ENCODE measurements at regions not wholly inside any gene's neighbourhood (a gene's known extent, or its start where the extent isn't known, plus 50 kb on each side); places are given as distances from the start of the nearest gene placed in this dataset.

DNA sequence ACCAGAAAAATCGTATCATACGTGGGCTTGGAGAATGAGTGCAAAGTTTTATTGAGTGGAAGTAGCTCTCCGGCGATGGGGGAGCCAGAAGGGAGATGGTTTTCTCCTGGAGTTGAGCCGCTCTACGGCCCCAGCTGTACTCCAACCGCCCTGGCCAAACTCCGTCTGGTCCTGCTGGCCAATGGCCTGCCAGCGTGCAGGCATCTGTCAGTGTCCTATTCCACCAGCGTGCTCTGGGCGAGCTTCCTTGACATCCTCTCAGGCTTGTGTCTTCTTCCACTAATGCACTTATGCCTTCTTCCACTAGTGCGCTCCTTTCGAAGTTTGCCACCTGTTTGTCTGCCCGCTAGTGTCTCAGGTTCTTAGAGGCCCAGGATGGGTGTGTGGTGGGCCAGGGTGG, 345.5 kb upstream of the CDH19 start:
- no peak for TF ChIP-seq CTCF (conservative IDR thresholded peaks at IDR 0.05)
- no peaks in the 10 kb centered on the region for H3K9me3 Mint-ChIP-seq
- no peak for DNase-seq (ENCODE audit: extremely low spot score, unreplicated experiment)
- no peak overlapping the region for H3K27ac Mint-ChIP-seq
- no peak overlapping the region for H3K4me3 Mint-ChIP-seq
- no peaks in the 10 kb centered on the region for H3K4me1 Mint-ChIP-seq (ENCODE audit: unreplicated experiment)
- H3K27me3 Mint-ChIP-seq: no peaks in the 10 kb centered on the region
- no peaks in the 10 kb centered on the region for H3K36me3 Mint-ChIP-seq

DNA sequence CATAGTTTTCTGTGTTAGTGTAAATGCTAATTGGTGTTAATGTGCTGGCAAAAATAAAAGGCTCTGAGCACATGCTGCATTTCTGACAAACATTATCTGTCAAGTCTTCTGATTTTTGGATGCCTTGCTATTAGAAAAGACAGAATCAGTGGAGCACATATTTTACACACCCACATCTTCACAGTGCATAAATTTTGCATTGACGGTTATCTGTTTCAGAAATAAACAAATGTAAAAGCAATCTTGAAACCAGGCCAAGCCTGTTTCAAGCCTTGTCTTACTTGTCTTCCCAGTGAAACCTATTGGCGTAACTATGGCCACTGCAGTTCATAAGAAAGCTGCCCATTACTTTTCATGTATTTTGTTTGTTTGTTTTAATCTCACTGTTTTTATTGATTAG, 333.7 kb upstream of the CDH19 start:
- no peak for DNase-seq (ENCODE audit: extremely low spot score, unreplicated experiment)
- Mint-ChIP-seq H3K27ac (no peak overlapping the region), H3K4me3 (no peak overlapping the region), H3K4me1 (ENCODE audit: unreplicated experiment) (no peaks in the 10 kb centered on the region), H3K9me3 (peaks cover 4% of the 10 kb centered on the region), H3K36me3 (no peaks in the 10 kb centered on the region), H3K27me3 (no peaks in the 10 kb centered on the region)
- TF ChIP-seq CTCF (conservative IDR thresholded peaks at IDR 0.05): no peak

DNA sequence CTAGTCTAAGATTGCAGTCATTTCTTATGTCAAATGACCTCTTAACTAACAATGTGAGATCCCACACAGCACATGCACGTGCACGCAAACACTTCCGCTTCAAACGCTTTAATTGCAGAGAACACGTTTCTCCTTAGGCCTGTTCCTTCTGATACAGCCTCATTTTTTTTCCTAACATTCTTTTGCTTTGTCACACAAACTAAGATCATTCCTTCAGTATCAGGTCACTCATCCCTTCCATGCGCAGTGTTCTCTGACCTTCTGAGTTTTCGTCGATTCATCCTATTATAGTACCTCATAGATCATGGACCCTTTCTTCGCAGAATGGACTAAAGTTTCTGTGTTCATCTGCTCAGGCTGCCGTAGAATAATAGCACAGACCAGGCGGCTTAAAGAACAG, 327.1 kb upstream of the CDH19 start:
- Mint-ChIP-seq H3K36me3 (no peaks in the 10 kb centered on the region), H3K4me3 (no peak overlapping the region), H3K4me1 (ENCODE audit: unreplicated experiment) (no peaks in the 10 kb centered on the region), H3K27ac (no peak overlapping the region), H3K27me3 (no peaks in the 10 kb centered on the region), H3K9me3 (no peaks in the 10 kb centered on the region)
- TF ChIP-seq CTCF (conservative IDR thresholded peaks at IDR 0.05): no peak
- DNase-seq (ENCODE audit: extremely low spot score, unreplicated experiment): no peak

- Mint-ChIP-seq H3K4me3 (no peak overlapping the region), H3K27me3 (no peaks in the 10 kb centered on the region), H3K4me1 (ENCODE audit: unreplicated experiment) (no peaks in the 10 kb centered on the region), H3K36me3 (no peaks in the 10 kb centered on the region), H3K27ac (no peak overlapping the region), H3K9me3 (no peaks in the 10 kb centered on the region)
- no peak for TF ChIP-seq CTCF (conservative IDR thresholded peaks at IDR 0.05)
- DNase-seq (ENCODE audit: extremely low spot score, unreplicated experiment): no peak
Measured at GRCh38 chr18:66916834-66917233, 312.9 kb upstream of the CDH19 start.

DNA sequence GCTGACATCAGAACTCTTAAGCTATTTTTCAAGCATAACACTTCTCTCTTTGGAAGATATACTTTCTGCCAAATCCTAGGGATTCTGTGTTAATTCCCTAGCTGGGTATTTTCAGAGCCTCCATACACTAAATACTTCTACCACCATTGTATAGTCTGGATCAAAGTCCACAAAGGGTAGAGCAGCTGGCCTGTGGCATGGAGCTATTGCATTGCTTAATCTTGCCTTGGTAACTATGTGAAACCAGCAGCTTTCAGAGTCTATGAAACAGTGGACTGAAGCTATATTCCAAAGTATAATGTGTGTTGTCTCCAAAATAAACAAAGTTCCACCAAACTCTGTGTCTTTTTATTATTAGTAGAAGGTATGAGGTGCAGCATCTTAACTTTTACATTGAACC, 296.9 kb upstream of the CDH19 start:
- TF ChIP-seq CTCF (conservative IDR thresholded peaks at IDR 0.05): no peak
- no peak overlapping the region for H3K4me3 Mint-ChIP-seq
- H3K9me3 Mint-ChIP-seq: no peaks in the 10 kb centered on the region
- no peaks in the 10 kb centered on the region for H3K4me1 Mint-ChIP-seq (ENCODE audit: unreplicated experiment)
- no peaks in the 10 kb centered on the region for H3K27me3 Mint-ChIP-seq
- DNase-seq (ENCODE audit: extremely low spot score, unreplicated experiment): no peak
- H3K36me3 Mint-ChIP-seq: no peaks in the 10 kb centered on the region
- H3K27ac Mint-ChIP-seq: no peak overlapping the region

- Mint-ChIP-seq H3K4me3 (no peak overlapping the region), H3K4me1 (ENCODE audit: unreplicated experiment) (no peaks in the 10 kb centered on the region), H3K36me3 (no peaks in the 10 kb centered on the region), H3K27me3 (no peaks in the 10 kb centered on the region), H3K27ac (no peak overlapping the region), H3K9me3 (no peaks in the 10 kb centered on the region)
- TF ChIP-seq CTCF (conservative IDR thresholded peaks at IDR 0.05): no peak
- no peak for DNase-seq (ENCODE audit: extremely low spot score, unreplicated experiment)
Measured at GRCh38 chr18:66895631-66896030, 291.7 kb upstream of the CDH19 start.
